ENCODE measurements at regions not wholly inside any gene's neighbourhood (a gene's known extent, or its start where the extent isn't known, plus 50 kb on each side); places are given as distances from the start of the nearest gene placed in this dataset.
A peak's percentile ranks its signal among the peaks of the same experiment; 100 is the strongest.

DNA sequence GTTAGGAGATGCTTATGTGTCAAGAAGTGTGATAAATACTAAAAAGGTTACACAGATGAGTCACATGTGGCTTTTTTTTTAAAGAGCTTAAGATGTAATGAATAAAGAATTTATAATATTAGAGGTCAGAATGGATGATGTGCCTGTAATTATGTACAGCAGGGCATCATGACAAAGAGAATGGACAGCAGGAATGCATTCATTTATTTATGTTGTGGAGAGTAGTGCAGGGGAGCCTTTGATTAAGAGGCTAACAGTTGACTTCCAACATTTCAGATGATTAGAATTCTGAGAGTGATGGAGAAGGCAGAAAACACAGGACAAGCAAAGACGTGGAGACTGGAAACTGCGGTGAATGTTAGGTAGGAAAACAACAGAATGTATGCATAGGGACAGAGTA is 691.4 kb upstream of the POM121L12 start:
- no peak overlapping the region for H2BK120ac ChIP-seq (replicated peaks; ENCODE audit: low read depth, low read length)
- H3K27ac ChIP-seq (ENCODE audit: low read depth, low read length), result no peak overlapping the region
- 88% methylated on average over 2 of the region's 2 CpGs; no CpG with 5 or more reads in 1 of the 2 experiments for WGBS, 2 experiments (ENCODE audit: extremely low coverage in 1 of 2, insufficient coverage in 1 of 2, insufficient read length in 1 of 2, insufficient replicate concordance in 2 of 2, low coverage in 1 of 2, low lambda C conversion rate in 2 of 2, missing lambda C conversion rate in 1 of 2)
- H3K9me3 ChIP-seq (ENCODE audit: insufficient read depth in 2 of 2, low read depth in 1 of 2, low read length in 1 of 2), result no peaks in the 10 kb centered on the region
- H2BK15ac ChIP-seq (ENCODE audit: low read length), result no peak overlapping the region
- no peak overlapping the region for H3K9ac ChIP-seq (replicated peaks in 1 of 4; ENCODE audit: extremely low read depth in 1 of 4, low read depth in 3 of 4, low read length in 3 of 4)
- H2AFZ ChIP-seq (ENCODE audit: low read length), result peak overlapping the region; percentile 88; the same call in 1 of the 2 replicates
- no peaks in the 10 kb centered on the region for H3K23me2 ChIP-seq (ENCODE audit: low read depth, low read length)
- H3K18ac ChIP-seq (ENCODE audit: extremely low read depth, low read length), result no peak overlapping the region
- no peak overlapping the region for H3K4ac ChIP-seq (replicated peaks; ENCODE audit: insufficient read length, low read depth, low read length)
- H4K20me1 ChIP-seq (replicated peaks in 1 of 2; ENCODE audit: control insufficient read depth in 1 of 2, insufficient read depth in 2 of 2, low read length in 2 of 2), result no peaks in the 10 kb centered on the region
- H4K8ac ChIP-seq (ENCODE audit: extremely low read depth, insufficient read depth, low read length), result no peak overlapping the region
- no peak overlapping the region for H3K4me2 ChIP-seq (ENCODE audit: insufficient read depth in 1 of 2, low read depth in 2 of 2, low read length in 2 of 2)
- H3K79me2 ChIP-seq (ENCODE audit: control insufficient read depth in 1 of 2, insufficient read depth in 2 of 2, low read length in 2 of 2), result no peaks in the 10 kb centered on the region
- H3K27me3 ChIP-seq (replicated peaks in 1 of 4; ENCODE audit: control insufficient read depth in 3 of 4, extremely low read depth in 1 of 4, insufficient read depth in 3 of 4, low read length in 3 of 4), result no peaks in the 10 kb centered on the region
- POLR2A ChIA-PET (ENCODE audit: partially characterized antibody), result no interaction called here
- no peak overlapping the region for H2BK12ac ChIP-seq (ENCODE audit: low read depth, low read length)
- H3K36me3 ChIP-seq (ENCODE audit: control insufficient read depth in 2 of 4, insufficient read depth in 4 of 4, low read length in 3 of 4), result no peaks in the 10 kb centered on the region
- CTCF ChIA-PET (ENCODE audit: partially characterized antibody), result no interaction called here
- H4K5ac ChIP-seq (ENCODE audit: insufficient read length, low read depth, low read length), result no peak overlapping the region
- H2BK20ac ChIP-seq (ENCODE audit: low read length), result no peak overlapping the region
- no peak overlapping the region for H2AK5ac ChIP-seq (ENCODE audit: low read depth, low read length)
- no peak overlapping the region for H4K91ac ChIP-seq (replicated peaks; ENCODE audit: insufficient read length, low read length)
- H3K4me3 ChIP-seq (ENCODE audit: extremely low read depth in 1 of 4, insufficient read depth in 2 of 4, low read depth in 3 of 4, low read length in 4 of 4), result no peak overlapping the region
- H3K56ac ChIP-seq (replicated peaks; ENCODE audit: insufficient read length, low read depth, low read length), result no peak overlapping the region
- H3K79me1 ChIP-seq (ENCODE audit: low read depth, low read length), result no peaks in the 10 kb centered on the region
- no peak overlapping the region for H3K14ac ChIP-seq (ENCODE audit: insufficient read length)
- FAIRE-seq (no peak), DNase-seq (ENCODE audit: low read depth in 1 of 2, low spot score in 2 of 2) (no peak)
- H3K4me1 ChIP-seq (replicated peaks in 1 of 4; ENCODE audit: control insufficient read depth in 3 of 4, insufficient read depth in 4 of 4, low read length in 3 of 4), result peaks cover 0 to 2% (median 0%) of the 10 kb centered on the region in 4 experiments; a peak in 1 of 7 replicates
- H2BK5ac ChIP-seq (ENCODE audit: low read depth, low read length), result no peak overlapping the region
- no peak overlapping the region for H3K23ac ChIP-seq (ENCODE audit: insufficient read length)
- TF ChIP-seq RBBP5 (IDR thresholded peaks at IDR 0.05; ENCODE audit: borderline replicate concordance, low read depth, low read length) (no peak), POLR2AphosphoS5 (IDR thresholded peaks at IDR 0.05; ENCODE audit: low read depth, low read length) (no peak), NRF1 (IDR thresholded peaks at IDR 0.05; ENCODE audit: low read depth, low read length) (no peak), RFX5 (IDR thresholded peaks at IDR 0.05; ENCODE audit: borderline replicate concordance, low read depth, low read length) (no peak), CBX5 (IDR thresholded peaks at IDR 0.05; ENCODE audit: low read depth, low read length) (no peak), JUND (IDR thresholded peaks at IDR 0.05; ENCODE audit: low read length) (no peak), SP4 (IDR thresholded peaks at IDR 0.05; ENCODE audit: low read length) (no peak), RXRA (IDR thresholded peaks at IDR 0.05; ENCODE audit: insufficient read depth, low read depth, low read length) (no peak)
- TF ChIP-seq, protein P1, sequence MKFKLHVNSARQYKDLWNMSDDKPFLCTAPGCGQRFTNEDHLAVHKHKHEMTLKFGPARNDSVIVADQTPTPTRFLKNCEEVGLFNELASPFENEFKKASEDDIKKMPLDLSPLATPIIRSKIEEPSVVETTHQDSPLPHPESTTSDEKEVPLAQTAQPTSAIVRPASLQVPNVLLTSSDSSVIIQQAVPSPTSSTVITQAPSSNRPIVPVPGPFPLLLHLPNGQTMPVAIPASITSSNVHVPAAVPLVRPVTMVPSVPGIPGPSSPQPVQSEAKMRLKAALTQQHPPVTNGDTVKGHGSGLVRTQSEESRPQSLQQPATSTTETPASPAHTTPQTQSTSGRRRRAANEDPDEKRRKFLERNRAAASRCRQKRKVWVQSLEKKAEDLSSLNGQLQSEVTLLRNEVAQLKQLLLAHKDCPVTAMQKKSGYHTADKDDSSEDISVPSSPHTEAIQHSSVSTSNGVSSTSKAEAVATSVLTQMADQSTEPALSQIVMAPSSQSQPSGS (IDR thresholded peaks at IDR 0.05; ENCODE audit: low read length), result no peak

Data from H1 (cell line).